Panc1 (cell line): ENCODE measurements at regions not wholly inside any gene's neighbourhood (a gene's known extent, or its start where the extent isn't known, plus 50 kb on each side); places are given as distances from the start of the nearest gene placed in this dataset.

Experiments used
- ATAC-seq: fragments of 200-7000 bp; cut with Tn5 transposase; 2 replicates; pipeline ENCODE4 v1.9.1; 2020; ENCODE audit warnings: mild to moderate bottlenecking, moderate library complexity
- BruUV-seq: library from RNA; stranded (reverse); fragments of 400-500 nt; replicated peaks from 2 replicates; lab custom pipeline; 2021; lab: Mats Ljungman, UMichigan
- CTCF ChIA-PET: fragments of 300-600 bp; sonication (Branson Sonifier 250); formaldehyde crosslinking; loops from one replicate; lab custom pipeline; 2022; ENCODE audit warnings: antibody characterized with exemption; lab: Charles Lee
- POLR2A ChIA-PET: fragments of 300-600 bp; sonication (Branson Sonifier 250); formaldehyde crosslinking; loops from one replicate; lab custom pipeline; 2022; ENCODE audit warnings: antibody characterized with exemption; lab: Charles Lee
- DNase-seq: peaks from one replicate; pipeline ENCODE4 v3.0.0-alpha.2; 2010; ENCODE audit warnings: low read depth, low spot score
- H3K27ac ChIP-seq: 2 replicates; pipeline ENCODE4 v1.5.1; 2011; ENCODE audit warnings: mild to moderate bottlenecking, low read length, inconsistent platforms
- H3K27me3 ChIP-seq: fragments of 200-500 bp; sonication (Bioruptor generic); 2 replicates; pipeline ENCODE4 v1.6.0; 2014; ENCODE audit warnings: low read length, inconsistent platforms; ENCODE audit not compliant: control insufficient read depth, insufficient read depth
- H3K36me3 ChIP-seq: fragments of 200-500 bp; sonication (Bioruptor generic); 2 replicates; pipeline ENCODE4 v1.5.1; 2014; ENCODE audit warnings: inconsistent platforms, mild to moderate bottlenecking, low read length, moderate library complexity; ENCODE audit not compliant: control insufficient read depth, insufficient read depth
- H3K4me1 ChIP-seq: 2 replicates; pipeline ENCODE4 v1.5.1; 2011; ENCODE audit warnings: inconsistent platforms, mild to moderate bottlenecking, low read length, moderate library complexity; ENCODE audit not compliant: control insufficient read depth, insufficient read depth
- H3K4me3 ChIP-seq, 2 experiments: 2 replicates each; pipeline ENCODE4 v1.5.1; 2011 to 2012; ENCODE audit warnings: low read depth in 2 of 2, low read length in 2 of 2, mild to moderate bottlenecking in 2 of 2, inconsistent platforms in 1 of 2, moderate library complexity in 1 of 2
- H3K9me3 ChIP-seq: fragments of 200-500 bp; sonication (Bioruptor generic); 2 replicates; pipeline ENCODE4 v1.5.1; 2014; ENCODE audit warnings: low read depth, mild to moderate bottlenecking, inconsistent platforms, low read length, moderate library complexity; ENCODE audit not compliant: control insufficient read depth, insufficient read depth
- POLR2AphosphoS5 ChIP-seq: IDR thresholded peaks from 2 replicates; pipeline ENCODE4 v1.6.1; 2012; ENCODE audit warnings: mild to moderate bottlenecking, low read depth, low read length, moderate library complexity
- SIN3A ChIP-seq: IDR thresholded peaks from 2 replicates; pipeline ENCODE4 v1.6.1; 2012; ENCODE audit warnings: low read depth, mild to moderate bottlenecking, low read length, moderate library complexity, borderline replicate concordance; ENCODE audit not compliant: insufficient read depth
- TCF7L2 ChIP-seq: IDR thresholded peaks from 2 replicates; pipeline ENCODE4 v1.6.1; 2011; ENCODE audit warnings: mild to moderate bottlenecking, low read depth, low read length, inconsistent platforms
- in situ Hi-C: cut with HindIII; loops from 2 replicates; pipeline ENCODE4 v1.10.0; 2016; ENCODE audit warnings: low sequenced_read_pairs, low pct_unique_long_range_greater_than_20kb
- intact Hi-C: fragments of 100-400 bp; cut with micrococcal nuclease; formaldehyde crosslinking; loops from one replicate; pipeline ENCODE4 v1.10.0; 2022; ENCODE audit not compliant: unreplicated experiment
- TF ChIP-seq, protein P1 (sequence below): fragments of 450-650 bp; IDR thresholded peaks from 2 replicates; pipeline ENCODE4 v1.5.1; 2017; ENCODE audit warnings: mild to moderate bottlenecking
- TF ChIP-seq, protein P2 (sequence below), 2 experiments: IDR thresholded peaks; 2 replicates each; pipeline ENCODE4 v1.6.1; 2011 to 2012; ENCODE audit warnings: low read depth in 2 of 2, control low read depth in 1 of 2, low read length in 1 of 2, mild to moderate bottlenecking in 1 of 2, moderate library complexity in 1 of 2; ENCODE audit not compliant: insufficient read depth in 1 of 2

DNA sequence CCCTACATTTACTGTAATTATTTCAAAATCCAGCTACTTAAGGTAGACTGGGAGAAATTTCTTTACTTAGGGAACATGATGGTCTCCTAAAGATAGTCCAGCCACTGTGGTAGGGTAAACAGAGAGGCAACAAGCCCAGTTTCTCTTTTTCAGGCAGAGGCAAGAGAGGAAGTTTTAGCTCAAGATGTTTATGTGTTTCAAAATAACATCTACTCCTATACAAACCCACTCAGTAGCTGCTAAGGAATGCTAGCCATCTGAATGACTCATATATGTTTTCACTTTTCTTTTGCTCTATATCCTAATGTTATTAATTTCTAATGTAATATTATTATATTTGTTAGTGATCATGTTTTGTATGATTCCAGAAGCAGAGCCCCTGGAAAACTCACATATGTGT lies 856.6 kb downstream of the PLA2G4A start:
- Histone ChIP-seq H3K36me3 (no peaks in the 10 kb centered on the region), H3K4me1 (no peaks in the 10 kb centered on the region), H3K27me3 (no peaks in the 10 kb centered on the region), H3K27ac (no peak overlapping the region), H3K9me3 (no peaks in the 10 kb centered on the region), H3K4me3 (no peak overlapping the region)
- ATAC-seq (no peak), DNase-seq (no peak)
- in situ Hi-C loops (no loop called here), intact Hi-C loops (no loop called here)
- ChIA-PET CTCF (interaction anchor here (0.7 kb wide), 1 partner anchor 21 kb away, joined by 3 read pairs; no protein-coding TSS in a partner anchor), POLR2A (no interaction called here)
- BruUV-seq = no TSS peak
- TF ChIP-seq, protein P1, sequence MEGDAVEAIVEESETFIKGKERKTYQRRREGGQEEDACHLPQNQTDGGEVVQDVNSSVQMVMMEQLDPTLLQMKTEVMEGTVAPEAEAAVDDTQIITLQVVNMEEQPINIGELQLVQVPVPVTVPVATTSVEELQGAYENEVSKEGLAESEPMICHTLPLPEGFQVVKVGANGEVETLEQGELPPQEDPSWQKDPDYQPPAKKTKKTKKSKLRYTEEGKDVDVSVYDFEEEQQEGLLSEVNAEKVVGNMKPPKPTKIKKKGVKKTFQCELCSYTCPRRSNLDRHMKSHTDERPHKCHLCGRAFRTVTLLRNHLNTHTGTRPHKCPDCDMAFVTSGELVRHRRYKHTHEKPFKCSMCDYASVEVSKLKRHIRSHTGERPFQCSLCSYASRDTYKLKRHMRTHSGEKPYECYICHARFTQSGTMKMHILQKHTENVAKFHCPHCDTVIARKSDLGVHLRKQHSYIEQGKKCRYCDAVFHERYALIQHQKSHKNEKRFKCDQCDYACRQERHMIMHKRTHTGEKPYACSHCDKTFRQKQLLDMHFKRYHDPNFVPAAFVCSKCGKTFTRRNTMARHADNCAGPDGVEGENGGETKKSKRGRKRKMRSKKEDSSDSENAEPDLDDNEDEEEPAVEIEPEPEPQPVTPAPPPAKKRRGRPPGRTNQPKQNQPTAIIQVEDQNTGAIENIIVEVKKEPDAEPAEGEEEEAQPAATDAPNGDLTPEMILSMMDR = no peak
- TF ChIP-seq SIN3A = no peak
- TF ChIP-seq, protein P2, sequence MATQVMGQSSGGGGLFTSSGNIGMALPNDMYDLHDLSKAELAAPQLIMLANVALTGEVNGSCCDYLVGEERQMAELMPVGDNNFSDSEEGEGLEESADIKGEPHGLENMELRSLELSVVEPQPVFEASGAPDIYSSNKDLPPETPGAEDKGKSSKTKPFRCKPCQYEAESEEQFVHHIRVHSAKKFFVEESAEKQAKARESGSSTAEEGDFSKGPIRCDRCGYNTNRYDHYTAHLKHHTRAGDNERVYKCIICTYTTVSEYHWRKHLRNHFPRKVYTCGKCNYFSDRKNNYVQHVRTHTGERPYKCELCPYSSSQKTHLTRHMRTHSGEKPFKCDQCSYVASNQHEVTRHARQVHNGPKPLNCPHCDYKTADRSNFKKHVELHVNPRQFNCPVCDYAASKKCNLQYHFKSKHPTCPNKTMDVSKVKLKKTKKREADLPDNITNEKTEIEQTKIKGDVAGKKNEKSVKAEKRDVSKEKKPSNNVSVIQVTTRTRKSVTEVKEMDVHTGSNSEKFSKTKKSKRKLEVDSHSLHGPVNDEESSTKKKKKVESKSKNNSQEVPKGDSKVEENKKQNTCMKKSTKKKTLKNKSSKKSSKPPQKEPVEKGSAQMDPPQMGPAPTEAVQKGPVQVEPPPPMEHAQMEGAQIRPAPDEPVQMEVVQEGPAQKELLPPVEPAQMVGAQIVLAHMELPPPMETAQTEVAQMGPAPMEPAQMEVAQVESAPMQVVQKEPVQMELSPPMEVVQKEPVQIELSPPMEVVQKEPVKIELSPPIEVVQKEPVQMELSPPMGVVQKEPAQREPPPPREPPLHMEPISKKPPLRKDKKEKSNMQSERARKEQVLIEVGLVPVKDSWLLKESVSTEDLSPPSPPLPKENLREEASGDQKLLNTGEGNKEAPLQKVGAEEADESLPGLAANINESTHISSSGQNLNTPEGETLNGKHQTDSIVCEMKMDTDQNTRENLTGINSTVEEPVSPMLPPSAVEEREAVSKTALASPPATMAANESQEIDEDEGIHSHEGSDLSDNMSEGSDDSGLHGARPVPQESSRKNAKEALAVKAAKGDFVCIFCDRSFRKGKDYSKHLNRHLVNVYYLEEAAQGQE (IDR thresholded peaks at IDR 0.05; ENCODE audit: insufficient read depth in 1 of 2, low read depth in 2 of 2, low read length in 1 of 2) = no peak
- TF ChIP-seq POLR2AphosphoS5 = no peak
- TF ChIP-seq TCF7L2 = no peak

DNA sequence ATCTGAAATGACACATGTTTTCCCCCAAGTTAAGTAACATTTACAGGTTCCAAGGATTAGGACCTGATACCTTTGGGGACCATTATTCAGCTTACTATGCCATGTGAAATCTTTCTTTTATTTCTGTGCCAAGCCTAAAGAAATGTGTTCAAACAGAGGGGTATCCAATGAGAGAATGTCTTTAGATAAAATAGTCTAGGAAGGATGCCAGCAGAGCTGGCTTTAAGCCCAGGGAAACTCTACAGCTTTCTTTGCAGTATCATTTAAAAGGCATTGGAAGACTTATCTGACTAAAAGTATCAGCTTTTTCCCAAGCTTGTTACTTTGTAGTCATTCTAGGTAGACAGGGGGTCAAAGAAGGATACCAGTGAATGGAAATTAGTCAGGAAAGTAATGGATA lies 860.4 kb downstream of the PLA2G4A start:
- Histone ChIP-seq H3K4me1 (no peaks in the 10 kb centered on the region), H3K27ac (no peak overlapping the region), H3K36me3 (no peaks in the 10 kb centered on the region), H3K27me3 (no peaks in the 10 kb centered on the region), H3K9me3 (no peaks in the 10 kb centered on the region), H3K4me3 (no peak overlapping the region)
- DNase-seq (no peak), ATAC-seq (no peak)
- TF ChIP-seq POLR2AphosphoS5 (no peak), TCF7L2 (no peak), SIN3A (no peak)
- TF ChIP-seq, protein P2 (IDR thresholded peaks at IDR 0.05; ENCODE audit: insufficient read depth in 1 of 2, low read depth in 2 of 2, low read length in 1 of 2) = no peak
- TF ChIP-seq, protein P1 = no peak
- CTCF ChIA-PET = no interaction called here
- POLR2A ChIA-PET = no interaction called here
- BruUV-seq = no TSS peak
- intact Hi-C loops (no loop called here), in situ Hi-C loops (no loop called here)
